ENCODE measurements at regions not wholly inside any gene's neighbourhood (a gene's known extent, or its start where the extent isn't known, plus 50 kb on each side); places are given as distances from the start of the nearest gene placed in this dataset.

GRCh38 chr2:47636596-47637264, 65.9 kb upstream of the KCNK12 start:
- no peak for TF ChIP-seq CTCF (IDR thresholded peaks at IDR 0.05)
- TF ChIP-seq POLR2A (IDR thresholded peaks at IDR 0.05): no peak

All from testis (tissue), 2 donors.